Spleen (tissue), 7 donors: ENCODE measurements at regions not wholly inside any gene's neighbourhood (a gene's known extent, or its start where the extent isn't known, plus 50 kb on each side); places are given as distances from the start of the nearest gene placed in this dataset.

Experiments used
- POLR2AphosphoS5 ChIP-seq, 3 donors: sonication (generic); formaldehyde crosslinking; IDR thresholded peaks; one replicate each; pipeline ENCODE4 v1.5.1; 2017; ENCODE audit warnings: antibody characterized with exemption in 3 of 3
- TF ChIP-seq, protein P1 (sequence below), 11 experiments: fragments of 200-600 bp in 7 of 11; fragments of 450-650 bp in 4 of 11; sonication (generic) in 4 of 11; IDR thresholded peaks in 8 of 11; conservative IDR thresholded peaks in 3 of 11; 1 replicate in 7 of 11; 2 replicates in 4 of 11; pipeline versions ENCODE4 v1.4.0 to v1.8.0; 2016 to 2021; ENCODE audit warnings: antibody characterized with exemption in 11 of 11, inconsistent platforms in 4 of 11, mild to moderate bottlenecking in 1 of 11
- donor health status: DM: no; HTN: no; CAD: no; lungs with moderate emphysema.
- donor health status: DM: no; HTN: no; CAD: no.
- donor health status: DM: no; HTN: no; CAD: no.

DNA sequence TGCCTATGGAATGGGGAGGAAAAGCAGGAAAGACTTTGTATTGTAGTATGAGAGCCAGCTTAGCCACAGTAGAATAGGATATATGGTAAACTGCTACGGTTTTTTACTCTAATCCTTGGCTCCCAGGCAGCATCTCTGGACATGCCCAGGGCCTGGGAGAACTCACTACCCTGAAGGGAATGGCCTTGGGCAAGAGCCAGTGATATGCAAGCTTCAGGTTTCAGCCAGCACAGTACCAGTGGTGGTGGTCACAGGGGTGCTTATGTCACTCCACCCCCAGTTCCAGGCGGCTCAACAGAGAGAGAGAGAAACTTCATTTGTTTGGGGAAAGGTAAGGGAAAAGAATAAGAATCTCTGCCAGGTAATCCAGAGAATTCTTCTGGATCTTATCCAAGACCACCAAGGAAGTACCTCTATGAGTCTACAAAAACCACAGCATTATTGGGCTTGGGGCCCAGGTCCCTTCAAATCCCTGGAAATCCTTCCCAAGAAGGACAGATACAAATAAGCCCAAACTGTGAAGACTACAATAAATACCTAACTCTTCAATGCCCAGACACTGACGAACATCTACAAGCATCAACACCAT is 121.2 kb downstream of the THBS2 start:
- TF ChIP-seq, protein P1, sequence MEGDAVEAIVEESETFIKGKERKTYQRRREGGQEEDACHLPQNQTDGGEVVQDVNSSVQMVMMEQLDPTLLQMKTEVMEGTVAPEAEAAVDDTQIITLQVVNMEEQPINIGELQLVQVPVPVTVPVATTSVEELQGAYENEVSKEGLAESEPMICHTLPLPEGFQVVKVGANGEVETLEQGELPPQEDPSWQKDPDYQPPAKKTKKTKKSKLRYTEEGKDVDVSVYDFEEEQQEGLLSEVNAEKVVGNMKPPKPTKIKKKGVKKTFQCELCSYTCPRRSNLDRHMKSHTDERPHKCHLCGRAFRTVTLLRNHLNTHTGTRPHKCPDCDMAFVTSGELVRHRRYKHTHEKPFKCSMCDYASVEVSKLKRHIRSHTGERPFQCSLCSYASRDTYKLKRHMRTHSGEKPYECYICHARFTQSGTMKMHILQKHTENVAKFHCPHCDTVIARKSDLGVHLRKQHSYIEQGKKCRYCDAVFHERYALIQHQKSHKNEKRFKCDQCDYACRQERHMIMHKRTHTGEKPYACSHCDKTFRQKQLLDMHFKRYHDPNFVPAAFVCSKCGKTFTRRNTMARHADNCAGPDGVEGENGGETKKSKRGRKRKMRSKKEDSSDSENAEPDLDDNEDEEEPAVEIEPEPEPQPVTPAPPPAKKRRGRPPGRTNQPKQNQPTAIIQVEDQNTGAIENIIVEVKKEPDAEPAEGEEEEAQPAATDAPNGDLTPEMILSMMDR (IDR thresholded peaks at IDR 0.05 in 8 of 11, conservative IDR thresholded peaks at IDR 0.05 in 3 of 11), result no peak
- no peak for TF ChIP-seq POLR2AphosphoS5 (IDR thresholded peaks at IDR 0.05)
